AG10803 (cell line): ENCODE measurements at regions not wholly inside any gene's neighbourhood (a gene's known extent, or its start where the extent isn't known, plus 50 kb on each side); places are given as distances from the start of the nearest gene placed in this dataset.
"Not testable (repeated sequence)": the region's sequence is repeated elsewhere in the genome, so short reads cannot be mapped to it uniquely, and the experiment has no call there.

ENCODE experiments used
- DNase-seq: peaks from one replicate; pipeline ENCODE4 v3.0.0; 2010; ENCODE audit warnings: low read depth
- H3K4me3 ChIP-seq: 2 replicates; pipeline ENCODE4 v1.5.1; 2011; ENCODE audit warnings: mild to moderate bottlenecking, low read length, control low read depth
- TF ChIP-seq, protein P1 (sequence below): conservative IDR thresholded peaks from 2 replicates; pipeline ENCODE4 v1.5.1; 2011; ENCODE audit warnings: mild to moderate bottlenecking, low read length, control low read depth, inconsistent platforms

DNA sequence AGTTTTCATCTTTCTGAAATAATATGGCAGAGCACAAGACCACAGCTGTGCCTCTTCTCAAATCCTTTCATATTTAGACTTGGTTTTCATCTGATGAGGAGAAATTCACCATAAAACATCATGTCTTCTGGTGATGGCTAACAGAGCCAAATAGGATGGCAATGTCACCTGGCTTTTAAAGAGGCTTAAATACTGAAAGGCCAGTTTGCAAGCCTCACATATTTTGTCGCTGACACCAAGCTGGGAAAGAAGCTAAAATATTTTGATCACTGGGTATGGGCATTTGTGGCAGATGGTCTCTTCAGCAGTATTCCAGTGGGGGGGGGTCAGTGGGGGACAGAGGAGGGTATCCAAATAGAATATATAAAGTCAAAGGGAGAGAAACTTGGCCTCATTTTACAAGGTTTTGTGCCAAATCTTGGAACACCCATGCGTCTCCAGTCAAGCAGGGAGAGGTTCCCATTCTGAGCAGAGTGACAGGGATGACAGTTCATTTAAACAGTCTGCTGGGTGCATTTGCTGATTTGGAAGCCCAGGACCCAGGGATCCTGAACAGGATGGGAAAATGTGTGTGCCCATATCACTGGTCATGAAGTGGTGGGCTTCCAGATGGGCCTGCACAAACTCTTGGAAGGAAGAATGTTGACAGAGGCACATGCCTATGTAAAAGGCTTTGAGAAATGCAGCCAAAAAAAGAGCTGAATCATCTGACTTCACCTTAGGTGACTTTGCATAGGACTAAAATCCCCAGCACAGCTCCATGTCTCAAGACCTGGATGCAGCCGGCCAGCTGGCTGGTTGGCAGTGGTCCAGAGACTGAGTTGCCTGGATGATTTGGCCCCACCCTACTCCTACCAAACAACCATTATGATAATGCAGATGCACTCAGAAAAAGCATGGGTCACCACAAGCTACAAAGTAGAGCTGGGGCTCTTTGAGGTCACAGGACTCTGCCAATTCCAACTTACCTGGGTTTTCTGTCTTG lies 484.4 kb upstream of the NR3C2 start:
- peak; percentile 14 for DNase-seq
- TF ChIP-seq, protein P1, sequence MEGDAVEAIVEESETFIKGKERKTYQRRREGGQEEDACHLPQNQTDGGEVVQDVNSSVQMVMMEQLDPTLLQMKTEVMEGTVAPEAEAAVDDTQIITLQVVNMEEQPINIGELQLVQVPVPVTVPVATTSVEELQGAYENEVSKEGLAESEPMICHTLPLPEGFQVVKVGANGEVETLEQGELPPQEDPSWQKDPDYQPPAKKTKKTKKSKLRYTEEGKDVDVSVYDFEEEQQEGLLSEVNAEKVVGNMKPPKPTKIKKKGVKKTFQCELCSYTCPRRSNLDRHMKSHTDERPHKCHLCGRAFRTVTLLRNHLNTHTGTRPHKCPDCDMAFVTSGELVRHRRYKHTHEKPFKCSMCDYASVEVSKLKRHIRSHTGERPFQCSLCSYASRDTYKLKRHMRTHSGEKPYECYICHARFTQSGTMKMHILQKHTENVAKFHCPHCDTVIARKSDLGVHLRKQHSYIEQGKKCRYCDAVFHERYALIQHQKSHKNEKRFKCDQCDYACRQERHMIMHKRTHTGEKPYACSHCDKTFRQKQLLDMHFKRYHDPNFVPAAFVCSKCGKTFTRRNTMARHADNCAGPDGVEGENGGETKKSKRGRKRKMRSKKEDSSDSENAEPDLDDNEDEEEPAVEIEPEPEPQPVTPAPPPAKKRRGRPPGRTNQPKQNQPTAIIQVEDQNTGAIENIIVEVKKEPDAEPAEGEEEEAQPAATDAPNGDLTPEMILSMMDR = no peak
- H3K4me3 ChIP-seq = no peak overlapping the region

DNA sequence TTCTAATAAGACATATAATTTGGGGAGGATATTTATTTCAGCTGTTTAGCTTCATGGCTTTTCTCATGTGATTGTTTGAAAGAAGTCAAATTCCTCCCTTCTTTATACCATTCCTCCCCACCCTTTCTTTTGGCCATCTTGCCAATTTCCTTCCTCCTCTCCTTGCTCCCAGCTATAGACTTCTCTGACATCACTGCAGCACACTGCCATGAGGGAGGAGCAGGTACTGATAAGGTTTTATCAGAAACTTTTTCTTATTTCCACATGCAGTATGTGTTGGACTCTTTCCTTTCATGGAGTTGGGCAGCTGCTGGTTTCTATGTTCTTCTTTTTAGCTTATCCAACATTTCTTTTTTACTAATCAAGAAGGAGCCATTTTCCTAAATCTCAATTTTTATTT lies 481.7 kb upstream of the NR3C2 start:
- no peak overlapping the region for H3K4me3 ChIP-seq
- TF ChIP-seq, protein P1 = no peak
- no peak for DNase-seq

DNA sequence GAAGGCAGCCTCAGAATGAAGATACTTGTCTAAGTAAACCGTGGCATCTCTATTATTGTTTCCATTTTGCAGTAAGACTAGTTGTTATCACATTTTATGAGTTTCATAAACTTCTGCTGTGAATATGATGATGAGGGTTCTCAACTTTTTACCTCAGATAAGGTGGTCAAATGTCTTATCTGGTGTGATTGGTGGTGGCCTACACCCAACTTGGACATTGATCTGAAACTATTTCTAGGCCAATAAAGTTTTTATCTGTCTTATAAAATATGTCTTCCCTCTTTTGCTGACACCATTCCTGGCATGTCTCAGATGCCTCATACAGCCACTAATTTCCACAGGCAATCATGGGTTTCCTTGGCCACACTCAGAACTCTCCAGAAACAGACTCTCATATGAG lies 480.3 kb upstream of the NR3C2 start:
- no peak for DNase-seq
- no peak overlapping the region for H3K4me3 ChIP-seq
- TF ChIP-seq, protein P1 = no peak

DNA sequence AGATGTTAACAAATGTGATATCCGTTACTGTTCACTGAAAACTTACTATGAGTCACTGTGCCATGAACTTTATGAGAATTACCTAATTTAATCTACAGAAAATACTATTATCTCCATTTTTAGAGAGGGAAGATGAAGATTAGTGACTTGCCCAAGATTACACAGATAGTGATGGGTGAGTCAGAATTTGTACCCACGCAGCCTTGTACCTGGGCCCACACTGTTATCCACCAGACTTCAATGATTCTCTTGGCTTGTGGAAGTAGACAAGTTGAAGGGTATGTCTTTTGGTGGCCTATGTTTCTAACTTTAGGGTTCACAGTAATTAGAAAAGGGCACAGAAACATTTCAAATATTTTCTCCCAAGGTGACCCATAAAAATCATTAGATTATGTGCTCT lies 472.5 kb upstream of the NR3C2 start:
- no peak for DNase-seq
- H3K4me3 ChIP-seq = no peak overlapping the region
- TF ChIP-seq, protein P1 = no peak

DNA sequence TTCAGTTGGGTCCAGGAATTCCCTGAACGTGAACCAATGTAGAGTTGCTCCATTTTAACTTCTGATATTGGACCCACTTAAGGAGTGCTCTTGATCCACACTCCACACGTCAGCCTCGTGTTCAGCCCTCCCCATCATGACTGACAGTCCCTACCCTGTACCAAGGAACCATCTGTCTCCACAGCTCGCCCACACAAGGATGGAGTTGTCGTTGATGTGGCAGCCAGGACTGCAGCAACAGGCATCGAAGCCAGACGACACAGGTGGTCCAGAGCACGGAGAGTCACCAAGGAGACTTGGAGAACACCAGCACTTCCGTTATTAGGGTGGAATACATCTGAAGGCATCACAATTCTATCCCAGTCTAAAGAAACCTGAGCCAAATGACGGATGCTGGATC lies 472.1 kb upstream of the NR3C2 start:
- TF ChIP-seq, protein P1 = no peak
- H3K4me3 ChIP-seq = no peak overlapping the region
- no peak for DNase-seq

DNA sequence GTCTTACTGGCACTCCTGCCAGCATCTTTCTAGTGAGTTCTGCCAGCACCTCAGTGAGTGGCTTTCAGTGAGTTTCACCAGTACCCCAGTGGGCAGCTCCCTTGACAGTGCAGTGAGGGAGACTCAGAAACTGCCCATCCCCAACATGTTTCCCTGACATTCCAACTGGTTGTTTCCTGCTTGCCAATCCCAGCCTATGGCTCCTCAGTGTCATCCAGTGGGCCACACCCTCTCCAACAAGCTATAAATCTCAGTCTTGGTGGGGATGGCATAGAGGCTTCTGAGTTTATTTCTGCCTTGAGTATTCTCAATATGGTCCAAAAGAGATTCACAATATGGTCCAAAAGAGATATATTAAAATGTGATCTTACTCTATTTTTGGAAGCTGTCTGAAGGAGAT lies 461.2 kb upstream of the NR3C2 start:
- H3K4me3 ChIP-seq = no peak overlapping the region
- no peak for DNase-seq
- TF ChIP-seq, protein P1 = no peak

DNA sequence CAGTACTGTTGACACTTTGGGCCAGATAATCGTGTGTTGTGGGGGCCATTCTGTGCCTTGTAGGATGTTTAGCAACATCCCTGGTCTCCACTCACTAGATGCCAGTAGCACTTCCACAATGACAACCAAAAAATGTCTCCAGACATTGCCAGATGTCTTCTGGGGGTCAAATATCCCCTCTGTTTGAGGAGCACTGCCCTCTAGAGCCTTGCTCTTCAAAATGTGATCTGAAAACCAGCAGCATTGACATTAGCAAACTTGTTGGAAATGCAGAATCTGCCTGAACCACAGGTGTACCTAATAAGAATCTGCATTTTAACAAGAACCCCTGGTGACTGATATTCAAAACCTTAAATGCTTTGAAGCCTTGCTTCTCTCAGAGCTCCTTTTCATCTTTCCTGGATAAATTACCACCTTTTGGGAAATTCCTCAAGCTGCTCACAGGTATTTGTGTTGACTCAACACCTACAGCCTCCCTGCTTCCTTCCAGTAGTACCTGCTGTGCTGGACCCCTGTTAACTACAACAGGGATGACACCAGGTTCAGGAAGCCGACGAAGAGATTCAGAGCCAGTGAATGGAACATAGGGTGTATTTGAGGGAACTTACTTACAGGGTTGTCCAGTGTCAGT lies 459.0 kb upstream of the NR3C2 start:
- no peak overlapping the region for H3K4me3 ChIP-seq
- DNase-seq = no peak
- TF ChIP-seq, protein P1 = no peak

DNA sequence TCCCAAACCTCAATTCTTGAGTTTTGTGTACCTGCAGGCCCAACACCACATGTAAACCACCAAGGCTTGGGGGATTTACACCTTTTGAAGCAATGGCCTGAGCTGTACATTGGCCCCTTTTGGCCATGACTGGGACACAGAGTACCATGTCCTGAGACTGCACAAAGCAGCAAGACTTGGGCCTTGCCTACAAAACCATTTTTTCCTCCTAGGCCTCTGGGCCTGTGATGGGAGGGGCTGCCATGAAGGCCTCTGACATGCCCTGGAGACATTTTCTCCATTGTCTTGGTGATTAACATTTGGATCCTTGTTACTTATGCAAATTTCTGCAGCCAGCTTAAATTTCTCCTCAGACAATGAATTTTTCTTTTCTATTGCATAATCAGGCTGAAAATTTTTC lies 455.9 kb upstream of the NR3C2 start:
- not testable (repeated sequence) for DNase-seq, H3K4me3 ChIP-seq
